GM19455 (cell line): ENCODE measurements at regions not wholly inside any gene's neighbourhood (a gene's known extent, or its start where the extent isn't known, plus 50 kb on each side); places are given as distances from the start of the nearest gene placed in this dataset.

Experiments
- ATAC-seq: cut with Tn5 transposase; IDR thresholded peaks from one replicate; pipeline ENCODE4 v1.9.1; 2021; ENCODE audit not compliant: unreplicated experiment

GRCh38 chr16:48850097-48850770 lies 240.3 kb upstream of the N4BP1 start:
- ATAC-seq = no peak

GRCh38 chr16:48846277-48846676 lies 236.3 kb upstream of the N4BP1 start:
- no peak for ATAC-seq

GRCh38 chr16:48845261-48845660 lies 235.3 kb upstream of the N4BP1 start:
- no peak for ATAC-seq

GRCh38 chr16:48838349-48838748 lies 228.4 kb upstream of the N4BP1 start:
- no peak for ATAC-seq

- no peak for ATAC-seq
These were observed 226.7 kb upstream of the N4BP1 start for GRCh38 chr16:48836636-48837035.

GRCh38 chr16:48836067-48836466 lies 226.1 kb upstream of the N4BP1 start:
- ATAC-seq = no peak

- no peak for ATAC-seq
These were observed 224.6 kb upstream of the N4BP1 start for GRCh38 chr16:48834576-48834975.

GRCh38 chr16:48833461-48833860 lies 223.5 kb upstream of the N4BP1 start:
- no peak for ATAC-seq

- ATAC-seq = no peak
These were observed 221.2 kb upstream of the N4BP1 start for GRCh38 chr16:48831076-48831722.

GRCh38 chr16:48829336-48830310 lies 219.6 kb upstream of the N4BP1 start:
- ATAC-seq = no peak

- ATAC-seq = no peak
These were observed 214.3 kb upstream of the N4BP1 start for GRCh38 chr16:48824271-48824670.

- ATAC-seq = no peak
These were observed 212.5 kb upstream of the N4BP1 start for GRCh38 chr16:48822431-48822830.

GRCh38 chr16:48820379-48820778 lies 210.4 kb upstream of the N4BP1 start:
- no peak for ATAC-seq

- no peak for ATAC-seq
These were observed 208.3 kb upstream of the N4BP1 start for GRCh38 chr16:48818257-48818656.

GRCh38 chr16:48817032-48817431 lies 207.1 kb upstream of the N4BP1 start:
- no peak for ATAC-seq

- no peak for ATAC-seq
These were observed 206.4 kb upstream of the N4BP1 start for GRCh38 chr16:48816393-48816792.

- ATAC-seq = no peak
These were observed 205.0 kb upstream of the N4BP1 start for GRCh38 chr16:48814994-48815393.

- no peak for ATAC-seq
These were observed 203.5 kb upstream of the N4BP1 start for GRCh38 chr16:48813485-48813884.

- no peak for ATAC-seq
These were observed 202.9 kb upstream of the N4BP1 start for GRCh38 chr16:48812856-48813255.

- no peak for ATAC-seq
These were observed 201.5 kb upstream of the N4BP1 start for GRCh38 chr16:48811478-48811877.

GRCh38 chr16:48810803-48811453 lies 200.9 kb upstream of the N4BP1 start:
- ATAC-seq = no peak
